IMR-90 (cell line): ENCODE measurements at regions not wholly inside any gene's neighbourhood (a gene's known extent, or its start where the extent isn't known, plus 50 kb on each side); places are given as distances from the start of the nearest gene placed in this dataset.

Experiments
- BHLHE40 ChIP-seq: fragments of 150-350 bp; IDR thresholded peaks from 2 replicates; pipeline ENCODE4 v1.6.1; 2016; ENCODE audit warnings: mild to moderate bottlenecking, low read depth, low read length
- FOS ChIP-seq: fragments of 150-350 bp; IDR thresholded peaks from 2 replicates; pipeline ENCODE4 v1.6.1; 2016; ENCODE audit warnings: low read depth, low read length
- POLR2A ChIP-seq: IDR thresholded peaks from 2 replicates; pipeline ENCODE4 v1.6.1; 2012; ENCODE audit warnings: mild to moderate bottlenecking, low read depth, low read length

GRCh38 chr2:9760069-9760901, 83.0 kb upstream of the TAF1B start:
- TF ChIP-seq FOS: no peak
- TF ChIP-seq POLR2A: no peak
- no peak for TF ChIP-seq BHLHE40
